GM19395 (cell line): ENCODE measurements at regions not wholly inside any gene's neighbourhood (a gene's known extent, or its start where the extent isn't known, plus 50 kb on each side); places are given as distances from the start of the nearest gene placed in this dataset.

Source experiments
- ATAC-seq: cut with Tn5 transposase; IDR thresholded peaks from one replicate; pipeline ENCODE4 v1.9.1; 2021; ENCODE audit warnings: mild to moderate bottlenecking, moderate library complexity; ENCODE audit not compliant: unreplicated experiment

- no peak for ATAC-seq
Measured at GRCh38 chr5:15266841-15267240, 233.1 kb upstream of the FBXL7 start.

- ATAC-seq = no peak
Measured at GRCh38 chr5:15266229-15266628, 233.8 kb upstream of the FBXL7 start.

- no peak for ATAC-seq
Measured at GRCh38 chr5:15263942-15264341, 236.0 kb upstream of the FBXL7 start.

GRCh38 chr5:15263406-15263805, 236.6 kb upstream of the FBXL7 start:
- no peak for ATAC-seq

- no peak for ATAC-seq
Measured at GRCh38 chr5:15261269-15261995, 238.5 kb upstream of the FBXL7 start.

GRCh38 chr5:15260356-15261268, 239.4 kb upstream of the FBXL7 start:
- no peak for ATAC-seq

- ATAC-seq = no peak
Measured at GRCh38 chr5:15256485-15256884, 243.5 kb upstream of the FBXL7 start.

GRCh38 chr5:15255576-15255975, 244.4 kb upstream of the FBXL7 start:
- ATAC-seq = no peak

GRCh38 chr5:15254607-15255006, 245.4 kb upstream of the FBXL7 start:
- ATAC-seq = no peak

GRCh38 chr5:15252331-15252730, 247.6 kb upstream of the FBXL7 start:
- ATAC-seq = no peak

- no peak for ATAC-seq
Measured at GRCh38 chr5:15249152-15249551, 250.8 kb upstream of the FBXL7 start.

- no peak for ATAC-seq
Measured at GRCh38 chr5:15248731-15249130, 251.2 kb upstream of the FBXL7 start.

GRCh38 chr5:15245913-15246312, 254.1 kb upstream of the FBXL7 start:
- no peak for ATAC-seq

- no peak for ATAC-seq
Measured at GRCh38 chr5:15243301-15244020, 256.5 kb upstream of the FBXL7 start.

GRCh38 chr5:15241216-15241821, 258.7 kb upstream of the FBXL7 start:
- no peak for ATAC-seq

- no peak for ATAC-seq
Measured at GRCh38 chr5:15238006-15238405, 262.0 kb upstream of the FBXL7 start.

GRCh38 chr5:15236911-15237508, 263.0 kb upstream of the FBXL7 start:
- no peak for ATAC-seq

- no peak for ATAC-seq
Measured at GRCh38 chr5:15234911-15235310, 265.1 kb upstream of the FBXL7 start.

GRCh38 chr5:15234366-15234765, 265.6 kb upstream of the FBXL7 start:
- ATAC-seq = no peak

- no peak for ATAC-seq
Measured at GRCh38 chr5:15233566-15233965, 266.4 kb upstream of the FBXL7 start.

GRCh38 chr5:15222156-15222555, 277.8 kb upstream of the FBXL7 start:
- no peak for ATAC-seq
